ENCODE measurements at regions not wholly inside any gene's neighbourhood (a gene's known extent, or its start where the extent isn't known, plus 50 kb on each side); places are given as distances from the start of the nearest gene placed in this dataset.

DNA sequence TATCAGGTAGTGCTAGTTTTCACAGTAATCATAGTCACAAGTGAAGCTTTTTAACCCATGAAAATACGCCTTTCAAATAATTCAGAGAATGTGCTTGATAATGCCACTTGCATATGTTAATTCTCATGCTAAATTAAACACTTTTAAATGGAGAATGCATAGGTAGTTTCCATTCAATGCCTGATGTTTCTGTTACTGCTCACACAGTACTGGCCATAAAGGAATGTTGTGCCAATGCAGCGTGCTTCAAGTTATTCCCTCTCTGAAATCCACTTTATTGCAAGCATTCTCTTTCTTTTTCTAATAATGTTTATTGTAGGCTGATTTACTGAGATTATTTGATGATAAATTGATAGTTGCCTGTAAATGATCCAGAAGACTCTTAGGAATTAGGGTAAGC is 513.0 kb upstream of the KLF12 start:
- TF ChIP-seq, protein P1, sequence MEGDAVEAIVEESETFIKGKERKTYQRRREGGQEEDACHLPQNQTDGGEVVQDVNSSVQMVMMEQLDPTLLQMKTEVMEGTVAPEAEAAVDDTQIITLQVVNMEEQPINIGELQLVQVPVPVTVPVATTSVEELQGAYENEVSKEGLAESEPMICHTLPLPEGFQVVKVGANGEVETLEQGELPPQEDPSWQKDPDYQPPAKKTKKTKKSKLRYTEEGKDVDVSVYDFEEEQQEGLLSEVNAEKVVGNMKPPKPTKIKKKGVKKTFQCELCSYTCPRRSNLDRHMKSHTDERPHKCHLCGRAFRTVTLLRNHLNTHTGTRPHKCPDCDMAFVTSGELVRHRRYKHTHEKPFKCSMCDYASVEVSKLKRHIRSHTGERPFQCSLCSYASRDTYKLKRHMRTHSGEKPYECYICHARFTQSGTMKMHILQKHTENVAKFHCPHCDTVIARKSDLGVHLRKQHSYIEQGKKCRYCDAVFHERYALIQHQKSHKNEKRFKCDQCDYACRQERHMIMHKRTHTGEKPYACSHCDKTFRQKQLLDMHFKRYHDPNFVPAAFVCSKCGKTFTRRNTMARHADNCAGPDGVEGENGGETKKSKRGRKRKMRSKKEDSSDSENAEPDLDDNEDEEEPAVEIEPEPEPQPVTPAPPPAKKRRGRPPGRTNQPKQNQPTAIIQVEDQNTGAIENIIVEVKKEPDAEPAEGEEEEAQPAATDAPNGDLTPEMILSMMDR (IDR thresholded peaks at IDR 0.05; ENCODE audit: low read depth, low read length) = no peak
- no peak for TF ChIP-seq POLR2A (IDR thresholded peaks at IDR 0.05; ENCODE audit: extremely low read depth, insufficient read length)
- TF ChIP-seq, protein P2, sequence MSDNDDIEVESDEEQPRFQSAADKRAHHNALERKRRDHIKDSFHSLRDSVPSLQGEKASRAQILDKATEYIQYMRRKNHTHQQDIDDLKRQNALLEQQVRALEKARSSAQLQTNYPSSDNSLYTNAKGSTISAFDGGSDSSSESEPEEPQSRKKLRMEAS (IDR thresholded peaks at IDR 0.05; ENCODE audit: low read depth, low read length) = no peak

Measured in NB4 (cell line).